ENCODE measurements at regions not wholly inside any gene's neighbourhood (a gene's known extent, or its start where the extent isn't known, plus 50 kb on each side); places are given as distances from the start of the nearest gene placed in this dataset.

DNA sequence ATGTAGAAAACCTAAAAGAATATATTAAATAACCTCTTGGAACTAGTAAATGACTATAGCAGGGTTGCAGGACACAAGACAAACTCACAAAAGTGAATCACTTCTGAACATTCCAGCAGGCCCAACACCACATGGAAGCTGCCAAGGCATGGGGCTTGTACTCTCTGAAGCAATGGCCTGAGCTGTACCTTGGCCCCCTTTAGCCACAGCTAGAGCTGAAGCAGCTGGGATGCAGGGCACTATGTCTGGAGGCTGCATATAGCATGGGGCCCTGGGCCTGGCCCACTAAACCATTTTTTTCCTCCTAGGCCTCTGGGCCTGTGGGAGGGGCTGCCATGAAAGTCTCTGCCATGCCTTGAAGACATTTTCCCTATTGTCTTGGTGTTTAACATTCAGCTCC lies 1067.3 kb downstream of the LRFN5 start:
- TF ChIP-seq POLR2A (IDR thresholded peaks at IDR 0.05) = no peak
- TF ChIP-seq, protein P1, sequence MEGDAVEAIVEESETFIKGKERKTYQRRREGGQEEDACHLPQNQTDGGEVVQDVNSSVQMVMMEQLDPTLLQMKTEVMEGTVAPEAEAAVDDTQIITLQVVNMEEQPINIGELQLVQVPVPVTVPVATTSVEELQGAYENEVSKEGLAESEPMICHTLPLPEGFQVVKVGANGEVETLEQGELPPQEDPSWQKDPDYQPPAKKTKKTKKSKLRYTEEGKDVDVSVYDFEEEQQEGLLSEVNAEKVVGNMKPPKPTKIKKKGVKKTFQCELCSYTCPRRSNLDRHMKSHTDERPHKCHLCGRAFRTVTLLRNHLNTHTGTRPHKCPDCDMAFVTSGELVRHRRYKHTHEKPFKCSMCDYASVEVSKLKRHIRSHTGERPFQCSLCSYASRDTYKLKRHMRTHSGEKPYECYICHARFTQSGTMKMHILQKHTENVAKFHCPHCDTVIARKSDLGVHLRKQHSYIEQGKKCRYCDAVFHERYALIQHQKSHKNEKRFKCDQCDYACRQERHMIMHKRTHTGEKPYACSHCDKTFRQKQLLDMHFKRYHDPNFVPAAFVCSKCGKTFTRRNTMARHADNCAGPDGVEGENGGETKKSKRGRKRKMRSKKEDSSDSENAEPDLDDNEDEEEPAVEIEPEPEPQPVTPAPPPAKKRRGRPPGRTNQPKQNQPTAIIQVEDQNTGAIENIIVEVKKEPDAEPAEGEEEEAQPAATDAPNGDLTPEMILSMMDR (IDR thresholded peaks at IDR 0.05) = no peak
